ENCODE measurements at regions not wholly inside any gene's neighbourhood (a gene's known extent, or its start where the extent isn't known, plus 50 kb on each side); places are given as distances from the start of the nearest gene placed in this dataset.

DNA sequence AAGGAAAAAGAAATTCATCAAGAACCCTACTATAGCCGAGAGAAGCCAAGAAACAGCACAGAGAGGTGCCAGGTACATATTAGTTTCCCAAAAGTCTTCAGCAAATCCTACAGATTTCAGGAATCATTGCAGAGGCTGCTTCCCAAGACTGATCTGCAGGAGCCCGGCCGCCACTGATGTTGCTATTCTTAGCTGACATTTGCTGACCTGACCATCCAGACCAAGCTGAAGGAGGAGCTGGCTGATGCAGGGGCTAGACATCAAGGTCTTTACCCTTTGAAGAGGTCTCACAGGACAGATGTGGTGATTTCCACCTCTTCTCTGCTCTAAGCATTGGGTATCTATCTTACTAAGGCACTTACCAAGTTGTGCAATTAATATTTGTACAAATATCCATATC lies 444.8 kb upstream of the SOX5 start:
- no peak overlapping the region for H3K27ac ChIP-seq (ENCODE audit: insufficient read depth, low read depth, low read length)
- FAIRE-seq (no peak), DNase-seq (ENCODE audit: low read depth, low spot score) (no peak)
- H3K4me3 ChIP-seq (replicated peaks in 1 of 3; ENCODE audit: insufficient read depth in 1 of 3, low read depth in 1 of 3, low read length in 3 of 3), result no peak overlapping the region
- no TSS peak for BruUV-seq (replicated peaks)
- dilution Hi-C loops (cut with MboI; ENCODE audit: extremely low pct_ligation_motif_present, low sequenced_read_pairs), result no loop called here
- H4K20me1 ChIP-seq (replicated peaks; ENCODE audit: control insufficient read depth, extremely low read depth, insufficient read depth, low read length), result no peaks in the 10 kb centered on the region
- intact Hi-C loops (cut with micrococcal nuclease), result no loop called here
- no peak overlapping the region for H2AFZ ChIP-seq (ENCODE audit: low read depth, low read length)
- no peaks in the 10 kb centered on the region for H3K27me3 ChIP-seq (ENCODE audit: control insufficient read depth in 2 of 2, insufficient read depth in 2 of 2, low read length in 2 of 2)
- CTCF ChIA-PET, result no interaction called here
- TF ChIP-seq JUN (IDR thresholded peaks at IDR 0.05; ENCODE audit: borderline replicate concordance, insufficient read depth, insufficient read length, low read depth), result no peak
- TF ChIP-seq, protein P1, sequence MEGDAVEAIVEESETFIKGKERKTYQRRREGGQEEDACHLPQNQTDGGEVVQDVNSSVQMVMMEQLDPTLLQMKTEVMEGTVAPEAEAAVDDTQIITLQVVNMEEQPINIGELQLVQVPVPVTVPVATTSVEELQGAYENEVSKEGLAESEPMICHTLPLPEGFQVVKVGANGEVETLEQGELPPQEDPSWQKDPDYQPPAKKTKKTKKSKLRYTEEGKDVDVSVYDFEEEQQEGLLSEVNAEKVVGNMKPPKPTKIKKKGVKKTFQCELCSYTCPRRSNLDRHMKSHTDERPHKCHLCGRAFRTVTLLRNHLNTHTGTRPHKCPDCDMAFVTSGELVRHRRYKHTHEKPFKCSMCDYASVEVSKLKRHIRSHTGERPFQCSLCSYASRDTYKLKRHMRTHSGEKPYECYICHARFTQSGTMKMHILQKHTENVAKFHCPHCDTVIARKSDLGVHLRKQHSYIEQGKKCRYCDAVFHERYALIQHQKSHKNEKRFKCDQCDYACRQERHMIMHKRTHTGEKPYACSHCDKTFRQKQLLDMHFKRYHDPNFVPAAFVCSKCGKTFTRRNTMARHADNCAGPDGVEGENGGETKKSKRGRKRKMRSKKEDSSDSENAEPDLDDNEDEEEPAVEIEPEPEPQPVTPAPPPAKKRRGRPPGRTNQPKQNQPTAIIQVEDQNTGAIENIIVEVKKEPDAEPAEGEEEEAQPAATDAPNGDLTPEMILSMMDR (IDR thresholded peaks at IDR 0.05; ENCODE audit: extremely low read depth in 1 of 2, insufficient read depth in 1 of 2, low read depth in 1 of 2, low read length in 2 of 2), result no peak
- TF ChIP-seq FOS (IDR thresholded peaks at IDR 0.05; ENCODE audit: borderline replicate concordance, insufficient read depth, low read length), result no peak
- no peak for TF ChIP-seq MYC (IDR thresholded peaks at IDR 0.05; ENCODE audit: low read depth, low read length)
- H3K9ac ChIP-seq (replicated peaks; ENCODE audit: extremely low read depth, insufficient read depth, low read length), result no peak overlapping the region
- no peaks in the 10 kb centered on the region for H3K36me3 ChIP-seq (ENCODE audit: control insufficient read depth in 2 of 2, extremely low read depth in 1 of 2, insufficient read depth in 2 of 2, low read length in 2 of 2)
- H3K4me1 ChIP-seq (ENCODE audit: control insufficient read depth, extremely low read depth, insufficient read depth, low read length), result no peaks in the 10 kb centered on the region
- H3K4me2 ChIP-seq (ENCODE audit: insufficient read depth, low read length), result no peak overlapping the region
- no peaks in the 10 kb centered on the region for H3K9me1 ChIP-seq (replicated peaks; ENCODE audit: control insufficient read depth, extremely low read depth, insufficient read depth, low read length)
- no peaks in the 10 kb centered on the region for H3K9me3 ChIP-seq (replicated peaks; ENCODE audit: control insufficient read depth, insufficient read depth, low read length)
- H3K79me2 ChIP-seq (ENCODE audit: control insufficient read depth, insufficient read depth, low read length), result no peaks in the 10 kb centered on the region
- POLR2A ChIA-PET, result no interaction called here

DNA sequence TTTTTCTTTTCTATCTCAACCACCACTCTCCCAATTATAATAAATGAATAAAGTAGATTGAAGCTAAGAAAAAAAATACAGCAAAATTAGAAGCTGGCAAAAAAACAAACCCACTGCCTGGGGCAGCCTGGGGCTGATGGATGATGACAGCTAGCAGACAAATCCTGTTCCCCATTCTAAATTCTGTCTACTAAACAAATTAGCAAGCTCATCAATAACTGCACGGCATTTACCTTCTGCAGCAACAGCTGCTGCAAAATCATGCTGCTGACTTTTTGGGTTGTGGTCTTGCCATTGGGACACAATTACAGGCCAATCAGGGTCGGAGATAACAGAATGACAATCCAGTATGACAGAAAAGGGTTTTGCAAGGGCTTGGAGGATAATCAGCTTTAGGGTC lies 443.6 kb upstream of the SOX5 start:
- Histone ChIP-seq H3K9me3 (replicated peaks; ENCODE audit: control insufficient read depth, insufficient read depth, low read length) (no peaks in the 10 kb centered on the region), H3K9ac (replicated peaks; ENCODE audit: extremely low read depth, insufficient read depth, low read length) (no peak overlapping the region), H3K79me2 (ENCODE audit: control insufficient read depth, insufficient read depth, low read length) (no peaks in the 10 kb centered on the region), H4K20me1 (replicated peaks; ENCODE audit: control insufficient read depth, extremely low read depth, insufficient read depth, low read length) (no peaks in the 10 kb centered on the region), H3K27ac (ENCODE audit: insufficient read depth, low read depth, low read length) (no peak overlapping the region), H3K27me3 (ENCODE audit: control insufficient read depth in 2 of 2, insufficient read depth in 2 of 2, low read length in 2 of 2) (no peaks in the 10 kb centered on the region), H3K4me2 (ENCODE audit: insufficient read depth, low read length) (no peak overlapping the region), H2AFZ (ENCODE audit: low read depth, low read length) (no peak overlapping the region), H3K36me3 (ENCODE audit: control insufficient read depth in 2 of 2, extremely low read depth in 1 of 2, insufficient read depth in 2 of 2, low read length in 2 of 2) (no peaks in the 10 kb centered on the region), H3K4me3 (replicated peaks in 1 of 3; ENCODE audit: insufficient read depth in 1 of 3, low read depth in 1 of 3, low read length in 3 of 3) (no peak overlapping the region), H3K4me1 (ENCODE audit: control insufficient read depth, extremely low read depth, insufficient read depth, low read length) (no peaks in the 10 kb centered on the region), H3K9me1 (replicated peaks; ENCODE audit: control insufficient read depth, extremely low read depth, insufficient read depth, low read length) (no peaks in the 10 kb centered on the region)
- dilution Hi-C loops (cut with MboI; ENCODE audit: extremely low pct_ligation_motif_present, low sequenced_read_pairs) (no loop called here), intact Hi-C loops (cut with micrococcal nuclease) (no loop called here)
- DNase-seq (ENCODE audit: low read depth, low spot score) (no peak), FAIRE-seq (no peak)
- ChIA-PET POLR2A (no interaction called here), CTCF (interaction anchor here (1.5 kb wide), 1 partner anchor 17 kb away, joined by 3 read pairs; no protein-coding TSS in a partner anchor)
- TF ChIP-seq POLR2AphosphoS5 (IDR thresholded peaks at IDR 0.05; ENCODE audit: insufficient read depth, low read depth, low read length) (no peak), POLR2A (IDR thresholded peaks at IDR 0.05; ENCODE audit: low read depth, low read length) (no peak), JUN (IDR thresholded peaks at IDR 0.05; ENCODE audit: borderline replicate concordance, insufficient read depth, insufficient read length, low read depth) (no peak), MYC (IDR thresholded peaks at IDR 0.05; ENCODE audit: low read depth, low read length) (no peak), MAX (IDR thresholded peaks at IDR 0.05; ENCODE audit: insufficient read depth, insufficient read length) (no peak), FOS (IDR thresholded peaks at IDR 0.05; ENCODE audit: borderline replicate concordance, insufficient read depth, low read length) (no peak), EZH2 (IDR thresholded peaks at IDR 0.05; ENCODE audit: borderline replicate concordance, low read depth, low read length, severe bottlenecking) (no peak), GATA2 (IDR thresholded peaks at IDR 0.05; ENCODE audit: insufficient read depth, insufficient read length, low read depth, low read length) (no peak)
- TF ChIP-seq, protein P1 (IDR thresholded peaks at IDR 0.05; ENCODE audit: extremely low read depth in 1 of 2, insufficient read depth in 1 of 2, low read depth in 1 of 2, low read length in 2 of 2), result no peak
- BruUV-seq (replicated peaks), result no TSS peak
